HepG2 (cell line): ENCODE measurements at regions not wholly inside any gene's neighbourhood (a gene's known extent, or its start where the extent isn't known, plus 50 kb on each side); places are given as distances from the start of the nearest gene placed in this dataset.
"Not testable (repeated sequence)": the region's sequence is repeated elsewhere in the genome, so short reads cannot be mapped to it uniquely, and the experiment has no call there.

ENCODE experiments used
- CTCF ChIP-seq: sonication (generic); formaldehyde crosslinking; IDR thresholded peaks from 2 replicates; pipeline ENCODE4 v1.5.0; 2020; ENCODE audit warnings: mild to moderate bottlenecking, missing genetic modification reagents, moderate library complexity
- EP300 ChIP-seq, 3 experiments: sonication (generic) in 1 of 3; formaldehyde crosslinking in 1 of 3; IDR thresholded peaks; 2 replicates each; pipeline versions ENCODE4 v1.5.1 to v1.6.1; 2011 to 2020; ENCODE audit warnings: low read depth in 2 of 3, low read length in 2 of 3, borderline replicate concordance in 1 of 3, improper control_type of control experiment in 1 of 3, mild to moderate bottlenecking in 1 of 3, missing genetic modification reagents in 1 of 3, moderate library complexity in 1 of 3
- HBP1 ChIP-seq: IDR thresholded peaks from 2 replicates; pipeline ENCODE4 v1.6.1; 2016; ENCODE audit warnings: low read depth, control low read depth
- SRSF1 ChIP-seq: fragments of 200-400 bp; formaldehyde crosslinking; optimal IDR thresholded peaks from 2 replicates; pipeline ENCODE3; 2017; ENCODE audit warnings: mild to moderate bottlenecking, low read depth, low read length, moderate library complexity
- TEF ChIP-seq: sonication (generic); formaldehyde crosslinking; IDR thresholded peaks from 2 replicates; pipeline ENCODE4 v1.5.0; 2020; ENCODE audit warnings: missing genetic modification reagents
- ZC3H4 ChIP-seq: sonication (generic); formaldehyde crosslinking; IDR thresholded peaks from 2 replicates; pipeline ENCODE4 v1.4.0; 2020; ENCODE audit warnings: missing genetic modification reagents, borderline replicate concordance
- ZNF18 ChIP-seq: sonication (generic); formaldehyde crosslinking; IDR thresholded peaks from 2 replicates; pipeline ENCODE4 v1.8.0; 2022; ENCODE audit warnings: mild to moderate bottlenecking, missing genetic modification reagents; ENCODE audit not compliant: insufficient replicate concordance
- ZNF3 ChIP-seq: IDR thresholded peaks from 2 replicates; pipeline ENCODE4 v1.7.0; 2017; ENCODE audit warnings: inconsistent platforms

GRCh38 chr1:108325338-108325737 lies 81.5 kb upstream of the NBPF4 start:
- not testable (repeated sequence) for TF ChIP-seq ZC3H4 (CRISPR knock-in tag); CTCF (CRISPR knock-in tag); ZNF3; TEF (CRISPR knock-in tag); SRSF1; ZNF18; EP300 (IDR thresholded peaks at IDR 0.05; ENCODE audit: low read depth in 2 of 2, low read length in 2 of 2); EP300 (CRISPR knock-in tag; IDR thresholded peaks at IDR 0.05; ENCODE audit: borderline replicate concordance); HBP1 (CRISPR knock-in tag)
